ENCODE measurements at regions not wholly inside any gene's neighbourhood (a gene's known extent, or its start where the extent isn't known, plus 50 kb on each side); places are given as distances from the start of the nearest gene placed in this dataset.
A peak's percentile ranks its signal among the peaks of the same experiment; 100 is the strongest.

DNA sequence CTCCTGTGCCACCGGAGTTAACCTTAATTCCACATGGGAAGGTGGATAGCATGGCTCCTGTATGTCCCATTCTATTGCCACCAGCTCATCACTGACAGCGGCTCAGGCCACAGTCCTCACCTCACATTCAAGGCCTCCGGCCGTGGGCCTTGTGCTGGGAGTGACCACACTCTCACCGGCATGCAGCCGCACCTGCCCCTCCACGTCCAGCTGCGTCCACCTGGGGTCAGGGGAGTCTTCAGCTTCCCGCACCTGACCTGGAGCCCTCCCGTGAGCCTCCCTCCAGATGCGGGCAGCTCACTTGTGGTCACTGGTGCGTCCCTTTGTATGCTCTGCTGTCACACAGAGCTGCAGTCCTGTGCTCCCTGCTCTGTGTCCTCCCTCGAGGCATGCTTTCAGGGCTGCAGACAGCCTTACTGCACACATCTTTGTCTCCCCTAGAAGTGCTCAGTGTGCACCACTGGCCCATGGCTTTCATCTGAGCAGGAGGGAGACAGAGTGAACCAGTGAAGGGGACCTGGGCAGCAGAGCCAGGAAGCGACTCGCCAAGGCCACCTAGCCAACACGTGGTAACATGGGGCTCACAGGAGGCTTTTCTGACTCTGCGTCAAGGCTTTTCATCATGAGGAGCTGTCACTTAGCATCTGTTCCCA is 210.1 kb downstream of the ERCC6L2 start:
- WGBS, 2 donors: 88 to 89% methylated on average over 17 of the region's 17 CpGs
- Histone ChIP-seq H3K4me3 (ENCODE audit: low read depth in 1 of 2, low read length in 2 of 2) (no peak overlapping the region), H3K4me1 (ENCODE audit: control insufficient read depth in 2 of 2, insufficient read depth in 2 of 2, low read length in 1 of 2) (peaks cover 0 to 3% of the 10 kb centered on the region in 2 donors), H3K27ac (ENCODE audit: low read depth in 2 of 2, low read length in 1 of 2) (no peak overlapping the region), H3K27me3 (ENCODE audit: control insufficient read depth in 1 of 2, insufficient read depth in 2 of 2, low read length in 2 of 2) (no peaks in the 10 kb centered on the region), H3K9me3 (ENCODE audit: control insufficient read depth in 2 of 2, insufficient read depth in 1 of 2, low read depth in 1 of 2, low read length in 1 of 2) (no peaks in the 10 kb centered on the region), H3K36me3 (ENCODE audit: control insufficient read depth in 2 of 2, insufficient read depth in 2 of 2, low read length in 1 of 2) (no peaks in the 10 kb centered on the region)

DNA sequence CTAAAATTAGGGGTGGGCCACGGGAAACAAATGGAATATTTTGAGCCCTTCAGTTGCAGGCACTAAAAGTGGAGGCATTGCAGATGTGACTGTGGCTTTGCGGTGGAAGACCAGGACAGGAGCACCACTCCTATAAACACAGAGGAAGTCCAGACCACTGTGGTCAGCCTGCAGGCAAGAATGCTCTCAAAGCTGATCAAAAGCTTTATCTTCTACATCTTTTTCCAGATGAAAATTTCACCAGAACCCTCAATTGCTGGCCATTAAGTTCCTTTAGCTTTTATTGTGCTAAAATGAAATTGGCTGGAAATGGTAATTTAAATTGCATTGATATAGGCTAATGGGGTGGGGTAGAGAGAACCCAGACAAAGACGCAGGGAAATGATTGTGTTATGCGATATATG is 208.8 kb downstream of the ERCC6L2 start:
- no peak overlapping the region for H3K4me3 ChIP-seq (ENCODE audit: low read depth in 1 of 2, low read length in 2 of 2)
- H3K27ac ChIP-seq (ENCODE audit: low read depth in 2 of 2, low read length in 1 of 2): no peak overlapping the region
- peaks cover 0 to 3% of the 10 kb centered on the region in 2 donors for H3K4me1 ChIP-seq (ENCODE audit: control insufficient read depth in 2 of 2, insufficient read depth in 2 of 2, low read length in 1 of 2)
- no peaks in the 10 kb centered on the region for H3K36me3 ChIP-seq (ENCODE audit: control insufficient read depth in 2 of 2, insufficient read depth in 2 of 2, low read length in 1 of 2)
- no peaks in the 10 kb centered on the region for H3K27me3 ChIP-seq (ENCODE audit: control insufficient read depth in 1 of 2, insufficient read depth in 2 of 2, low read length in 2 of 2)
- 81 to 85% methylated on average over 4 of the region's 4 CpGs for WGBS, 2 donors
- no peaks in the 10 kb centered on the region for H3K9me3 ChIP-seq (ENCODE audit: control insufficient read depth in 2 of 2, insufficient read depth in 1 of 2, low read depth in 1 of 2, low read length in 1 of 2)

DNA sequence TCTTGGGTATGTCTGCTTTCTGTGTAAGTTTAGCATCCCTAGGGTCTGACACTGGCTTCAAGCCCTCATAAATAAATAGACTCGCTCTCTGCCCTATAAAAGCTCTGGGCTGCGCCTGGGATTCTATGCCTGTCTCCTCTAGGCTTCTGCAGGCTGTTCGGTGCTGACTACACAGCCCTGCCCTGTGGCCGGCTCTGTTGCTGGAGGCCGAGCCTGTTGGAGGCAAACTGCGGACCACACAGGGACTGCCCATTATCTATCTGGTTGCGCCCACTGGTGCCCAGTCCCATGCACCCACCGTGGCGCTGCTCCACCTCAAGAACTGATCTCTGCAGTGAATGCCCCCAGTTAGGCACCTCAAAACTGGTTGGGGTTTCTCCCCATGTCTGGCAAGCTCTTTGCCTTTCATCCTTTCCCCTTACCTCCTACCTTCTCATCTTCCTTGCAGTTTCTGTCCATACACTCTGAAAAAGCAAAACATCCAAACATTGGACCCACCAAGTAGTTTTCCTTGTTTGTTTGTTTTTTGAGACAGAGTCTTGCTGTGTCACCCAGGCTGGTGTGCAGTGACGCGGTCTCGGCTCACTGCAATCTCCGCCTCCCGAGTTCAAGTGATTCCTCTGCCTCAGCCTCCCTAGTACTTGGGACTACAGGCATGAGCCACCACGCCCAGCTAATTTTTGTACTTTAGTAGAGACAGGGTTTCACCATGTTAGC is 207.2 kb downstream of the ERCC6L2 start:
- Histone ChIP-seq H3K27ac (ENCODE audit: low read depth in 2 of 2, low read length in 1 of 2) (no peak overlapping the region), H3K4me3 (ENCODE audit: low read depth in 1 of 2, low read length in 2 of 2) (no peak overlapping the region), H3K36me3 (ENCODE audit: control insufficient read depth in 2 of 2, insufficient read depth in 2 of 2, low read length in 1 of 2) (no peaks in the 10 kb centered on the region), H3K4me1 (ENCODE audit: control insufficient read depth in 2 of 2, insufficient read depth in 2 of 2, low read length in 1 of 2) (peaks cover 0 to 3% of the 10 kb centered on the region in 2 donors), H3K27me3 (ENCODE audit: control insufficient read depth in 1 of 2, insufficient read depth in 2 of 2, low read length in 2 of 2) (no peaks in the 10 kb centered on the region), H3K9me3 (ENCODE audit: control insufficient read depth in 2 of 2, insufficient read depth in 1 of 2, low read depth in 1 of 2, low read length in 1 of 2) (no peaks in the 10 kb centered on the region)
- WGBS, 2 donors: 86 to 94% methylated on average over 15 of the region's 15 CpGs

DNA sequence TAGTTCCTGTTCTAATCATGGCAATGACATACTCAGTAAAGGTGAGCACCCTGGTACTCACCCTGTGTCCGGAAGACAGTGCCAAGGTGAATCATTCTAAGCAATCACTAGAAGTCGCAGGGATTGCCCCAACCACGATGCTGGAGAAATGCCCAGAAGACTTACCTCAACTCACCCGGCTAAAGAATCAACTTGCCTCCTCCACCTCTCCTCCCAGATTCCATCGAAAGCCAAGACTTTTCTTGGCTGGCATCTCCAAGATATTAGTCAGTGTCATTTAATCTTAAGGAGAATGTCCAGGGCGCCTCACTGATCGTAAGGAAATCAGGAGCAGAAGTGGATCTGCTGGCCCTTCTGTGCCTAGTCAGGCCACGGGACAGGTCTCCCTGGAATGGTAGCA is 204.9 kb downstream of the ERCC6L2 start:
- Histone ChIP-seq H3K9me3 (ENCODE audit: control insufficient read depth in 2 of 2, insufficient read depth in 1 of 2, low read depth in 1 of 2, low read length in 1 of 2) (no peaks in the 10 kb centered on the region), H3K4me3 (ENCODE audit: low read depth in 1 of 2, low read length in 2 of 2) (no peak overlapping the region), H3K36me3 (ENCODE audit: control insufficient read depth in 2 of 2, insufficient read depth in 2 of 2, low read length in 1 of 2) (no peaks in the 10 kb centered on the region), H3K4me1 (ENCODE audit: control insufficient read depth in 2 of 2, insufficient read depth in 2 of 2, low read length in 1 of 2) (peaks cover 0 to 3% of the 10 kb centered on the region in 2 donors), H3K27ac (ENCODE audit: low read depth in 2 of 2, low read length in 1 of 2) (peak overlapping the region; percentile 26 to 79), H3K27me3 (ENCODE audit: control insufficient read depth in 1 of 2, insufficient read depth in 2 of 2, low read length in 2 of 2) (no peaks in the 10 kb centered on the region)
- WGBS, 2 donors: 38 to 57% methylated on average over 8 of the region's 8 CpGs

DNA sequence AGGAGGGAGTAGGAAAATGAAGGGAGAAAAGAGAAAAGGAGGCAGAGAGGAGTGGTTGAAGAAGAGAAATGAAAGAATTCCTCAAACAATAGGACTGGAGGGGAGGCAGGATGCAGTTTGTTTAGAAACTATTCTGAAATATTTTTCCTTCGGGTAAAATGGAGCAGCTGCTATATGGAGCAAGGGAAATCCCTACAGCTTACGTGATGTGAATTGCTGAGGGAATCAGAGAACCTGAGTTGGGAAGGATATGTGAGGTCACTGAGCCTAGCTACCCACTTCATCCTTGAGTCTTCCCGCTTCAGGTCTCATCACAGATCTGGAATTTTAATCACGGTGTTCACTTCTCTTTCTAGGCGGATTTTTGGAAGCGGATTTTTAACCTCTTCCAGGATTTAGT is 204.3 kb downstream of the ERCC6L2 start:
- H3K4me3 ChIP-seq (ENCODE audit: low read depth in 1 of 2, low read length in 2 of 2): no peak overlapping the region
- WGBS, 2 donors: 39 to 57% methylated on average over 6 of the region's 6 CpGs
- H3K27me3 ChIP-seq (ENCODE audit: control insufficient read depth in 1 of 2, insufficient read depth in 2 of 2, low read length in 2 of 2): no peaks in the 10 kb centered on the region
- no peaks in the 10 kb centered on the region for H3K9me3 ChIP-seq (ENCODE audit: control insufficient read depth in 2 of 2, insufficient read depth in 1 of 2, low read depth in 1 of 2, low read length in 1 of 2)
- no peak overlapping the region for H3K27ac ChIP-seq (ENCODE audit: low read depth in 2 of 2, low read length in 1 of 2)
- H3K4me1 ChIP-seq (ENCODE audit: control insufficient read depth in 2 of 2, insufficient read depth in 2 of 2, low read length in 1 of 2): peaks cover 0 to 3% of the 10 kb centered on the region in 2 donors
- H3K36me3 ChIP-seq (ENCODE audit: control insufficient read depth in 2 of 2, insufficient read depth in 2 of 2, low read length in 1 of 2): no peaks in the 10 kb centered on the region

DNA sequence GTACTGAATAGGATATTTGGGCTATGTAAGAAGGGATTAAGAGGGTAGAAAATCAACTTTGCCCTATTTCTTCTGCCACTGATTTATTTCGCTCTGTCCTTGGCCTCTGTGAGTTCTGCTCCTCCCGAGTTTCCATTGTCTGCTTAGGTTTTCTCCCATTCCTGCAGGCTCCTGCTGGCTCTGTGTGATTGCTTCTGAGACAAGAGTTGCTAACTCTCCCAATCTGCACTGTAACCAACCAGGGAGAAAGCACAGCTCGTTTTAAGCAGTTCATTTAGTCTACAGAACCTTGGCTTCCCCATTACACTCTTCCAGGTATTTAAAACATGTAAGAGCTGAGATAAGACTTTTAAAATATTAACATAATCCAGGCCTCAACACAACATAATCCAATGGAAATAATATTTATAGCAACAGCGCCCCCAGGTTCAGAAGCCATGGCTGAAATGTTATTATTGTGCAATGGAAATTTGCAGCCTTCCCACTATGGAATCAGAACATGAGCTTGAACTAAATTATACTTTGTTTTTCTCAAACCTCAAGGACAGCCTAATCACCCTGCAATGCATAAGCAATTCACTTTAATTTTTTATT is 203.5 kb downstream of the ERCC6L2 start:
- Histone ChIP-seq H3K27ac (ENCODE audit: low read depth in 2 of 2, low read length in 1 of 2) (no peak overlapping the region), H3K4me3 (ENCODE audit: low read depth in 1 of 2, low read length in 2 of 2) (no peak overlapping the region), H3K36me3 (ENCODE audit: control insufficient read depth in 2 of 2, insufficient read depth in 2 of 2, low read length in 1 of 2) (no peaks in the 10 kb centered on the region), H3K9me3 (ENCODE audit: control insufficient read depth in 2 of 2, insufficient read depth in 1 of 2, low read depth in 1 of 2, low read length in 1 of 2) (no peaks in the 10 kb centered on the region), H3K27me3 (ENCODE audit: control insufficient read depth in 1 of 2, insufficient read depth in 2 of 2, low read length in 2 of 2) (no peaks in the 10 kb centered on the region), H3K4me1 (ENCODE audit: control insufficient read depth in 2 of 2, insufficient read depth in 2 of 2, low read length in 1 of 2) (peaks cover 0 to 4% of the 10 kb centered on the region in 2 donors)
- 65 to 76% methylated on average over 4 of the region's 4 CpGs for WGBS, 2 donors

DNA sequence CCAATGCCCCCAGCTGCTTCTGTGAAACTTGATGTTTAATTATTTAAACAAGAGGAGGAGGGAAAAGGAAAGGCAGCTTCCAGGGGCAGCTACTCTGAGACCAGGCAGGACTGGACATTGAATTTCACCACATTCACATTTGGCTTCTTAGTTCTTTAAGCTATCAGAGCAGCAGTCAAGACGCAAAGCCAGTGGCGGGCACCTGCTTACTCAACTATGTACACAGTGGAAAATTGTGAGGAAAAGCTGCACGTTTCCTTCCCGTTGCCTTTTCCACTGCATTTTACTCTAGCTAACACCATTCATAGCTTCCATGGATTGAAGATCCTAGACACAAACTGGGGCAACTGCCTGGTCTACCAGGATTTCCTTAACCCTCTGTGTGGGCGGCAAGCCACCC is 200.3 kb downstream of the ERCC6L2 start:
- Histone ChIP-seq H3K27ac (ENCODE audit: low read depth in 2 of 2, low read length in 1 of 2) (no peak overlapping the region), H3K27me3 (ENCODE audit: control insufficient read depth in 1 of 2, insufficient read depth in 2 of 2, low read length in 2 of 2) (no peaks in the 10 kb centered on the region), H3K9me3 (ENCODE audit: control insufficient read depth in 2 of 2, insufficient read depth in 1 of 2, low read depth in 1 of 2, low read length in 1 of 2) (no peaks in the 10 kb centered on the region), H3K36me3 (ENCODE audit: control insufficient read depth in 2 of 2, insufficient read depth in 2 of 2, low read length in 1 of 2) (peaks cover 0 to 2% of the 10 kb centered on the region in 2 donors), H3K4me3 (ENCODE audit: low read depth in 1 of 2, low read length in 2 of 2) (no peak overlapping the region), H3K4me1 (ENCODE audit: control insufficient read depth in 2 of 2, insufficient read depth in 2 of 2, low read length in 1 of 2) (peaks cover 0 to 3% of the 10 kb centered on the region in 2 donors)
- 87% methylated on average over 5 of the region's 5 CpGs for WGBS, 2 donors

DNA sequence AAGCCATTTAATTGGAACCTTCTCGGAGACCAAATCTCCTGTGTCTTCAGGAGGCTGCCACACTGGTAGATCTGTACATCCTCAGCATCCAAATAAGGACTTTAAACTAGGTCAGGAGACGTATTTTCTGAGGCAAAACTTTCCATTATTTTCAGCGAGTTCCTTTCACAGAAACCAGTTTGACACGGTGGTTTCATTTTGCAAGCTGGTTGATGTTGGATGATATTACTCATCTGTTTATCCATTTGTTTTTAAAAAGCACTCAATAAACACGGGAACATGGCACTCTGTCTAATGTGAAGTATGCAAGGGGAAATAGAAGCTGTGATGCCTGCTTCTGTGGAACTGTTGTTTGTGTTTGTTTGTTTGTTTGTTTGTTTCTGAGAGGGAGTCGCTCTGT is 199.6 kb downstream of the ERCC6L2 start:
- Histone ChIP-seq H3K27ac (ENCODE audit: low read depth in 2 of 2, low read length in 1 of 2) (no peak overlapping the region), H3K27me3 (ENCODE audit: control insufficient read depth in 1 of 2, insufficient read depth in 2 of 2, low read length in 2 of 2) (no peaks in the 10 kb centered on the region), H3K36me3 (ENCODE audit: control insufficient read depth in 2 of 2, insufficient read depth in 2 of 2, low read length in 1 of 2) (peaks cover 0 to 2% of the 10 kb centered on the region in 2 donors), H3K4me1 (ENCODE audit: control insufficient read depth in 2 of 2, insufficient read depth in 2 of 2, low read length in 1 of 2) (peaks cover 0 to 3% of the 10 kb centered on the region in 2 donors), H3K9me3 (ENCODE audit: control insufficient read depth in 2 of 2, insufficient read depth in 1 of 2, low read depth in 1 of 2, low read length in 1 of 2) (no peaks in the 10 kb centered on the region), H3K4me3 (ENCODE audit: low read depth in 1 of 2, low read length in 2 of 2) (no peak overlapping the region)
- 60 to 69% methylated on average over 6 of the region's 6 CpGs for WGBS, 2 donors

DNA sequence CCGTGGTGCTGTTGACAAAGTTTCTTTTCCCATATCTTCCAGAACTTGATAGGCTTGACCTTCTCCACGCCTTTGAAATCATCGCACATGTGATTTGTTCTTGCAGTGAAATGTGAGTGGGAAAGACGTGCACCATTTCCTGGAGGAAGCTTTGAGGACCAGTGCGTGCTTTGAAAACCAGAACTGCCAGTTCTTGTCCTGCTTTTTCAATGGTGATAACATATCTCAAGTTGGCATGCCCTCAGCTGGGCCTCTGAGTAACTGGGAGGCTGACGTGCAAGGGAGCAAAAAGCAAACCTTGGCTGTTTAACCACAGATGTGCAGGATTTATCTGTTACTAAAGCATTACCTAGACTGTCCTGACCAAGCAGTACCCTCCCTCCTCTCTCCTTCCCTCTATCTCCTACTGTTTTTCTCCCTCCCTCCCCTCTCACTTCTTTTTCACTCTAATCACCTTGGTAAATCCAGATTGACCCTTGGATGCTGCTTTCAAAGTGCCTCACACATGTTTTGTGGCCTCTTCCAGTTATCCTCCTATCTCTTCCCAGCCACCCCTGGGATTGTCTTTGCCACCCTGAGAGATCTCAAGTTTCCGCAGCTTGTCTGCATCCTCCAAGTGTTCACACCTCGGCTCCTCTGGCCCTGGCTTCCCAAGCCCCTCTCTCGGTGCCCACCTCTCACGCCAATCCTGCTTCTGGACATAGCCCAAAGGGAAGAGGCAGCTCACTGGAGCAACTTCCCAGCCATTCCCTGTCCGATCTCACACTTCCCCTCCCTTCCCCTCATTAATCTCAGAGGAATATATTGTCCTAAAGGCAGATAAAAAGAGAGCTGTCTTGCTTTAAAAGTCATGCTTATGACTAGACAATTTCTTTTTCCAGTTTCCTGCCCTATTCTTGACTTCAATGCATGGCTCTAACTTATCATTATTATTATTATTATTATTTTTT is 198.3 kb downstream of the ERCC6L2 start:
- no peaks in the 10 kb centered on the region for H3K27me3 ChIP-seq (ENCODE audit: control insufficient read depth in 1 of 2, insufficient read depth in 2 of 2, low read length in 2 of 2)
- peaks cover 0 to 2% of the 10 kb centered on the region in 2 donors for H3K36me3 ChIP-seq (ENCODE audit: control insufficient read depth in 2 of 2, insufficient read depth in 2 of 2, low read length in 1 of 2)
- 58 to 72% methylated on average over 11 of the region's 11 CpGs for WGBS, 2 donors
- H3K27ac ChIP-seq (ENCODE audit: low read depth in 2 of 2, low read length in 1 of 2): no peak overlapping the region
- no peaks in the 10 kb centered on the region for H3K9me3 ChIP-seq (ENCODE audit: control insufficient read depth in 2 of 2, insufficient read depth in 1 of 2, low read depth in 1 of 2, low read length in 1 of 2)
- H3K4me1 ChIP-seq (ENCODE audit: control insufficient read depth in 2 of 2, insufficient read depth in 2 of 2, low read length in 1 of 2): peaks cover 0 to 3% of the 10 kb centered on the region in 2 donors
- H3K4me3 ChIP-seq (ENCODE audit: low read depth in 1 of 2, low read length in 2 of 2): no peak overlapping the region

Measured in esophagus (tissue), 2 donors.